Retina (tissue), 1 donor: ENCODE measurements at regions not wholly inside any gene's neighbourhood (a gene's known extent, or its start where the extent isn't known, plus 50 kb on each side); places are given as distances from the start of the nearest gene placed in this dataset.
A peak's percentile ranks its signal among the peaks of the same experiment; 100 is the strongest.

Experiments used
- DNase-seq: peaks from one replicate; pipeline ENCODE4 v3.0.0-alpha.2; 2016

DNA sequence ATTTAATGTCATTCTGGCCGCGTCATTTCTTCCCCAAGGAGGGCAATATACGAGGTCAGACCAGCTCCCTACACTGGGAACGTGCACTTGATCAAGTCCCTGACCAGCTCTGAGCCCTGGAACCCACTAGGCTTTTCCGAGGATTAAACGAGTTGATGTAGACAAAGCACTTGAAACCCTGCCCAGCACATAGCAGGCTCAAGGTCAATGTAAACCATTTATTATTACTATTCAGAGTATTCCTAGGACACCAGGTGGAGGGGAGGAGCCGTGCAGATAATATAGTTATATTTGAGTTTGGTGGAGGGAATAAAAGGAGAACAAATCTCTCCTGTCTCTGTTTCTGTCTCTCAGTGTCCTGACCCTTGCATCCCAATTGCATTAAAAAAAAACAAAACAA, 174.1 kb upstream of the IGSF21 start:
- no peak for DNase-seq

DNA sequence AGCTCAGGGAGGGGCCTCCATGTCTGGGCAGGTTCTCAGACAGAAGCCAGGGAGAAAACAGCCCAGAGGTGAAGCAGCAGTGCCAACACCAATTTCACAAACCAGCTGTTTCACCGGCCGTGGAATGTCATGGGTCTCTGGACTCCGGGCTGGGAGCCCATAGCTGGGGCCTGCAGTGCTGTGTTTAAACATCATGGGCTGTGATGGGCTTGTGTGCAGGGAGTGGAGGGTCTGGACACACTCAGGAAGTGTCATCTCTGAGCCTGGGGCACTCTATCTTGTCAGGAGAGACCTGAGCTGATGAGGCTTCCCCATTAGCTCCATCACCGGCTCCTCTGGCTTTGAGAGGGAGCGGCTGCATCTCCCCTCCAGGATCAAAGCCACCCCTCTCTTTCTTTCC, 173.6 kb upstream of the IGSF21 start:
- no peak for DNase-seq

DNA sequence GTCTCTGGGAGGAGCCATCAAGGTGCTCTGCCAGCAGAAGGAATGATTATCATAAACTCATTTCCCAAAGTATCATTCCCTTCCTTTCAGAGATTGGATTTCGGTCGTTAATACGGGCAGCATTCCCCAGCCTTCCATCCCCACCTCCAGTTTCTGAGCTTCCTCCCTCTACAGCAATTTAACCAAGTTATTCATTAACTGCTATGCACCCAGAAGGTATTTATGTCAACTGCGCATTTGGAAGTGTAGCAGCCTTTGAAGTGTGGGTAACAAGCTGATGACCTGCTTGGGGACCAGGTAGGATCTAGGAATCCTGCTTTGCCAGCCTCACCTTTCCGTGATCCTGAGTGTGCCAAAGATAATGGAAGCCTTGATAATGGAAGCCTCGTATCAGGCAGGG, 172.4 kb upstream of the IGSF21 start:
- DNase-seq, result no peak

DNA sequence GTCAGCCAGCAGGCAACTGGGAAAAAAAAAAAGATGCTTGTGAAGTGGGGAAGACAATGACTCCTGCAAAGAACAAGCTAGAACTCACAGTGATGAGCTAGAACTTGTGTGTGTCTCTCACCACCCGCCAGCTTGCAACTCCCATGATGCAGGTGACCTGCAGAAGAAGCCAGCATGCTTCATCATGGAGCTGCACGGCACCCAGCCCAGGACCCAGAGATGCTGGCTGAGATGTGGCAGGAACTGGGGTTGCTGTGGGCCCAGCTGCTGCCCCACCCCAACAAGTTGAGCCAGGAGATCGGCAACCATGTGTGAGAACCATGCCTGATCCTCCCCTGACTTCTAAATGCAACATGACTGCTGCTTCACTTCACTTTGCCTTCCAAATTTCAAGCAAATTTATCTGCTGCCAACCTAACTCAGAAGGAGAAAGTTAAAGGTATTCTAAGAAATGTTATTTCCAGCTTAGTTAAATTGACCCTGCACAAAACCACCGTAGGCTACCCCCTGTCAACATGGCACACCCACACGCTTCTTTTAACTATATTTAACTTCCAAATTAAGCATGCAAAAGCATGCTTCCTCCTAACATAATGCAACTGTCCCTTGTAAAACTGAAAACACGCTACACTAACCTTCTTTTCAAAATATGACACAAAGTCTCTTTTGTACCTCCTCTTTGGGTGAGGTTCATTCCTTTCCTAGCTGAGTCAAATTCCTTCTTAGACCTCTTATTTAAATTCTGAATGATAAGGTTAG, 166.0 kb upstream of the IGSF21 start:
- DNase-seq, result no peak

DNA sequence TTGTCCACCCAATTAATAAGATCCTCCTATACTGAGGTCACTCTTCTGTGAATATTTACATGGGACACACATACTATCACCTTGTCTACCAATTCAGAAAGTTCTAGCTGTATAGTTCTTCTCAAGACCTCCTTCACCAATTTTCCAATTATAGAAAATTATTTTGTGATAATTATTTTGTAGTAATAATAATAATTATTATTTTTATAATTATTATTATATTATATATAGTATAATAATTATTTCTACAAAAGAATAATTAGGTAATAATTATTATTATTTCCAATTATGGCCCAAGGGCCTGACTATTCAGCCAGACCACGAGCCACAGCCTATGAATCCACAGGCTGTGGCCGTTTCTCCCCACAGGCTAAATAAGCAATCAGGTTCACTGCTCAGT, 164.1 kb upstream of the IGSF21 start:
- DNase-seq, result no peak

DNA sequence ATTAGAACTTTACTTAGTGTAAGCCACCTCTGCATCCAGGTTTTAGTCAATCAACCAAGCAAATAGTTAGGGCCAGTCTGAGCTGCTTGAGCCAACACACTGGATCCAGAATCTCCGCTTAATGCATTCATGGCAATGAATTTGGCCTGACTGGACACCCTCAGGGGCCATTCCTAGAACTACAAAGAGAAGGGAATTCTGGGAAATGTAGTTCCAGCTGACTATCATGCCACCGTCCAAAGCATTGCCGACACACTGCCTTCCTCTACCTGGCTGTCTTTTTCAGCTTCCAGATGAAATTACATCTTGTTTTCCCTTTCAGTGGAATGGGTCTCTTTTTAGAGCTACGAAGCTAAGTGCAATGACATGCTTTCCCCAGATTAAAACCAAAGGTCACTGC, 163.0 kb upstream of the IGSF21 start:
- DNase-seq, result no peak

DNA sequence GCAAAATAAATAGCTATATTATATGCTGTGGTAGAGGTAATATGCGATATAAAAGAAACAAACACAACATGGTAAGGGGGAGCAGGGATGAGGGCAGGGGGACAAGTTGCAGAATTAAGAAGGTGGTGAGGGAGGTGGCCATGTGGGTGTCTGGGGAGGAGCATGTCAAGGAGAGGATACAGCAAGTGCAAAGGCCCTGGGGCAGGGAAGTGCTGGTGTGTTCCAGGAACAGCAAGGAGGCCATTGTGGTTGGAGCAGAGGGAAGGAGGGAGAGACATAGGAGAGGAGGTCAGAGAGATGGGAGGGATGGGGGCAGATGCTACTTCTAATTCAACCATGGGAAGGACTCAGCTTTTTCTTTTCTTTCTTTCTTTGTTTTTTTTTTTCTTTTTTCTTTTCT, 161.2 kb upstream of the IGSF21 start:
- DNase-seq, result no peak

DNA sequence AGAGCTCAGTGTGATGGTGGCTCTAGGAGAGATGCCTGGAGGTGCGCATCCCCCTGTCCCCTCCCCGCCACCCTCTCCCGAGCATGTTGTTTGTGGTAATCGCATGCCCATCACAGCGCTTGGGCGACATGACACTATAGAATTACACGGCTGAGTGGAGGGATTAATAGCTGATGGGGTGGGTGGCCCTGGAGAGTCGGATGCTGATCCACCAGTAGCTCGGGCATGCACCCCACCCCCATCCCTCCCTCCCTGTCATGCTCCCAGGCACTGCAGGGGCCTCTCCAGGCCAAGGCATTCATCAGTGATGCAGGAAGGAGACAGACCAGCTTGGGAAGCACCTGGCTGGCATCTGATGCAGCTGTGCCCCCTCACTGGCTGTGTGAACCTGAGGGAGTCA, 159.0 kb upstream of the IGSF21 start:
- DNase-seq, result peak; percentile 73

DNA sequence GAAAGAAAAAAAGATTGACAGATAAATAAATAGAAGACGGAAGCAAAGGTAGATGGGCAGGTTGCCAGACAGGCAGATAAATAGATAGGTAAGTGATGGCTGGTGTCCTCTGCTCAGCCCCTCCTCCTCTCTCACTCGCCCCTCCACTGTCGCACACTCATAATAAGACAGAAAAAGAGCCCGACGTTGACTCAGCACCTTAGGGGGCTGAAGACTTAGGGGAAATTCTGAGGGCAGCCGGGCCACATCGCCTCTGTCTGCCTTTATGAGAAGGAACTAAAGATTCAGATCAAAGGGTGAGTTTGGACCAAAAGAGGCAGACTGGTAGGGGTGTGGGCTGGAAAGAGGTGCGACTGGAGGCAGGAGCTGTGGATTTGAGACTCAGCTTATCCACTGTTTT, 158.1 kb upstream of the IGSF21 start:
- no peak for DNase-seq

DNA sequence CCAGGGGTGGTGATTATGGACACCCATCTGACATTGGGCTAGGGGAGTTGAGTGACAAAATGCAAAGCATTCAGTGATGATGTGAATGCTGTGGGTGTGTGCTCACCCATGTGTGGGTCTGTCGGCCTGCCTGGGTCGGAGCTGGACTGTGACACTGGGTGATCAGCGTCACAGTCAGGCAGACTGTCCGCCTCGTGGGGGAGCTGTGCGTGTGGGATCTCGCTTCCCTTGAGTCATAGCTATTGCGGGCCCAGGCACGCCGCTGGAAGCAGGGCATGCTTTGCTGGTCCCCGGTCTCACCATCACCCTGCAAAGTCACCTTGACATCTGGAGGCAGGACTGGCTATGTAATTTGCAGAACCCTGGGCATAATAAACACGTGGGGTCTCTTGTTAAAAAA, 156.9 kb upstream of the IGSF21 start:
- DNase-seq, result no peak

DNA sequence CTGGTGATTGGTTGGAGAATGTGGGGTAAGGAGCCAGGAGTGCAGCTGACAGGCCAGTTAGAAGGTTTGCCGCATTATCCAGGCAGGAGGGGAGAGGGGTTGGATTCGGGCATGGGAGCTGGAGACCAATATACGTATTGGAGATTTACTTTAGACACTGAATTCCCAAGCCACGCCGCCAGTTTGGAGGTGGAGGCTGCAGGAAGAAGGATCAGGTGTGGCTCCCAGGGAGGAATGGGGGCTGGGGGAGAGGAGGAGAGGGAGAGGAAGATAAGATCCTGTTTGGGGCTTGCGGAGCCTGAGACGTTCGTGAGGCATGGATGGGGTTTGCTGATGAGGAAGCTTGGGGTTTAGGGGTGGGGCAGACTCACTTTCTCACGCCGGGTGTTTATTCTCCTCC, 155.1 kb upstream of the IGSF21 start:
- DNase-seq, result no peak

DNA sequence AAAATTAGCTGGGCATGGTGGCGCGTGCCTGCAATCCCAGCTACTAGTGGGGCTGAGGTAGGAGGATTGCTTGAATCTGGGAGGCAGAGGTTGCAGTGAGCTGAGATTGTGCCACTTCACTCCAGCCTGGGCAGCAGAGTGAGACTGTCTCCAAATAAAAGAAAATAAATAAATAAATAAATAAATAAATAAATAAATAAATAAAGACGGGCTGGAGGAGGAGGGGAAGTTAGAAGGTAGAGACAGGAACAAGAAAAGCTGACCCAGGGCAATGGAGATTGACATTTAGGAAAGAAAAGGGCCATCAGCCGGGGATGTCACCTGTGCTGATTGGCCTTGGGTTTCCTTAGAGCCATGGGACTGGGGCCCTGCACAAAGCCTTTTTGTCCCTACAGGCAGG, 153.7 kb upstream of the IGSF21 start:
- DNase-seq, result no peak

DNA sequence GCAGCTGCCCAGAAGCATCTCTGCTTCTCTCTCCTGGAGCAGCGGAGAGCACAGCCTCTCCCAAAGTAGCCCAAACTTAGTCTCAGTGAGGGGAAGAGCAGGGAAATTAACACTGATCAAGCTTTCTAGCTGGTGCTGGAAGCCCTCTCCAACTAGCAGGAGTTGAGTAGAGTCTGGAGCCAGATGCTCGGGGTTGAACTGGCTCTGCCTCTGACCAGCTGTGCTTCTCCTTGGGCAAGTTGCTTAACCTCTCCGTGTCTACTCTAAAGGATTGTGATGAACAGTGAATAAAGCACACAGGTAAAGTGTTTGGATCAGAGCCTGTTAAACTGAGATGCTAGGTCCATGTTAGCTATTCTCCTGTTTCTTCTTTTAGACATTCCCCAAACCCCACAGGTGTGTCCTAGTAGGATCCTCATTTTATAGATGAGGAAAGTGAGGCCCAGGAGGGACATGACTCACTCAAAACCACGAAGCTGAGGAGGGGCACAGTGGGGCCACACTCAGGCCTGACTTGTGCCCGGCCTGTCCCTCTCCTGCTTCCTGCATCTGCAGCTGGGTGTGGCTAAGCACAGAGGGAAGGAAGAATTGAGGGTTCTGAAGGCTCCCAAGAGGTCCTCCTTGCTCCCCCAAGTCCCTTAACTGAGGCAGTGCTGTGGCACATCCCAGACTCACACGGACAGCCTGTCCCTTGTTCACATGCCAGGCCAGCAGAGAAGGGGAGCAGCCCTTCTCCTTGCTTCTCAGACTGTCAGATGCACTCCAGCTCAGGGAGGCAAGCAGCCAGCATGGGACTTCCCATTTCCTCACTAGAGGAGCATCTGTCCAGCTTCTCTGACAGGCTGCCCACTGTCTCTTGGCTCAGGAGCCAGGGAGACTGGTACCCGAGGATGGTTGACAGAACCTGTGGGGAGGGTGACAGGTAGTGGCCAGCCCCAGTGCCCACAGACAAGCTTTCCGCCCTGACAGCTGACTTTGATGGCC, 152.0 kb upstream of the IGSF21 start:
- no peak for DNase-seq

DNA sequence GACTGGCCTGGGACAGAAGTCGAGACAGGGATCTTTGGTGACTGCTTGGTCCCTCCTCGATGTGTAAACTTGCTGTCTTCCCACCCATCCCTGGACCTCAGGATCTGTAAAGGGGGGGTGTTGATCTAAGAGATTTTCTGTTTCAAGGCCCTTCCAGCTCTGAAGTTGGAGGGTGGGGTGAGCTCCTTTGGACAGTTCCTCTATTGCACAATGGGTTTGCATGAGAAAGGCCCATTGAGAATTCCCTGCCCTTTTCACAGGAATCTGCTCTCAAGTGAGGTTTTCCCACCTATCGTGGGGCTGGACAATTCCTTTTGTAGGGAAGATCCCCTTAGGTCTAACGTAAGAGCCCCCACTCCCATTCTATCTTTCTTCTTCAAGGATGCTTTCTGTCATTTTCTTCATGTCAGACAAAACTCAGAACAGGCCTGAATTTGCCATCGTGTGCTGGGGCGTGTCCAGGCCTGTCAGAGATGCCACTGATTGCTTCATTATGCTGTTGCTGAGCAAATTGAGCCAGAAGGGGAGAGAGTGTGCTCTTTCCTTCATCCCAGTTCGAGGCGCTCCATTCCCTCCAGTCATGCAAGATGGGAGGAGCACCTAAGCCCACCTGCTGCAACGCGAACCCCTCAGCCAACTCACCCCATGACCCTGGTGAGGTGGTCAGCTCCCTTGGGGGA, 149.9 kb upstream of the IGSF21 start:
- DNase-seq, result no peak

DNA sequence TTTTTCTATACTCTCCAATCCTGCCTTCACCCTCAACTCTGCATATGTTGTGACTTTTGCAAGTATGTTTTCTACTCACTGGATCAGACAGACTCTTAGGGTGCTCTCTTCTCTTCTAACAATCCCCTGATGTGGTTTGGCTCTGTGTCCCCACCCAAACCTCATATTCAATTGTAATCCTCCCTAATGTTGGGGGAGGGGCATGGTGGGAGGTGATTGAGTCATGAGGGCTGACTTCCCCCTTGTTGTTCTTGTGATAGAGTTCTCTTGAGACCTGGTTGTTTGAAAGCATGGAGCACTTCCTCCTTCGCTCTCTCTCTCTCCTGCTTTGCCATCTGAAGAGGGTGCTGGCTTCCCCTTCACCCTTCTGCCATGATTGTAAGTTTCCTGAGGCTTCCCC, 148.9 kb upstream of the IGSF21 start:
- DNase-seq, result no peak

DNA sequence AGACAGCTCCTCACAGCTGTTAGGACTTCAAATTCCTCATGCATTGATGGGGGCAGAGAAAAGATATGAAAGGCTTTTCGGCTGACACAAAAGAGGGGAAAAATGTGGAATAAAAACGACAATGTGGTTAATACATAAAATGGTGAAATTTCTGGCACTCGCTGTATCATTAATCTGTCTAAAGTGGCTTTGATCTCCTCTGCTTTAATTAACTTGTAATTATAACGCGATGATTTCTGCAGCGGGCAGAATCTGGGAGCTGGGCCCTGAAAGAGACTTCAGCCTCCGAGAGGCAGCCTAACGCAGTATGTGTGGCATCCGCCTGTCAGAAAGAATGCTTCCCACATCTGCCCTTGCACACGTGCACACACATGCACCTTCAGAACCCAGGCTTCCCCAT, 144.1 kb upstream of the IGSF21 start:
- no peak for DNase-seq

DNA sequence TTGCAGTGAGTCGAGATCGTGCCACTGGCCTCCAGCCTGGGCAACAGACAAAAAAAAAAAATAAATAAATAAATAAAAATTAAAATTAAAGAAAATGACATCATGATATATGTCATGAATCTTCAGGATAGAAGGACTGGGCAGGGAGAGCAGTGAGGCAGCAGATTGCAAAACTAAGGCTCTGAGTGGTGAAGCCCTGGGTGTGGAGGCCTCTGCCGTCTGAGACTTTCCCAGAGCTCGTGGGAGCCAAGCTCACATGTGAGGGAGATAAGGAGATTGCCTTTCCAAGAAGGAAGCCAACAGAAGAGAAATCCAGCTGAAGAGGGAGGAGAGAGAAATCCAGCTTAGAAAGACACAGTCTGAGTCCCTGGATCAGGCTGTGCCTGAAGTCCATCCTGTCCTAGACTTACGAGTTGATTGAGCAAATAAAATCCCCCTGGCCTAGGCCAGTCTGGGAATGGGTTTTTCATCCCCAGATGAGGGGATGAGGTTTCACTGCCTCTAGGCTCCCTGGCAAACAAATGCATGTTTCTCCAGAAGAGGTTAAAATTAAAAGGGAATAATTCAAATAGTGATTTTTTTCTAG, 142.0 kb upstream of the IGSF21 start:
- DNase-seq, result no peak

DNA sequence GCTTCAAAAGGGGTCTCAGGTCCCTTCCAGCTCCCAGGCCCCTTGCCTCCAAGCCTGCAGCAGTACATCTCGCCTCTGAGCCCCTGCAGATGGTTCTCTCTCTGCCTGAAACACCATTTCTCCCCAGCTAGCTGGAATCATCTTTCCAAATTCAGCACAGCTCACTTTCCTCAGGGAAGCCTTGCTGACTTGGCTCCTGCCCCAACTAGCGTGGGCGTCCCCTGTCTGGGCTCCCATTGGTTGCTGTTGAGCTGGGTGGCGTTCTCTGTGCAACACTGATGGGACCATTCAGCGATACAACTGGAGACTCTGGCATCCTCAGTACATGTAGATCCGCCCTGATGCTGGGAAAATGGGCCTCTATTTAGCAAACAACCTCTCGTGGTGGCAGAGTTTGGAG, 141.3 kb upstream of the IGSF21 start:
- DNase-seq, result no peak

DNA sequence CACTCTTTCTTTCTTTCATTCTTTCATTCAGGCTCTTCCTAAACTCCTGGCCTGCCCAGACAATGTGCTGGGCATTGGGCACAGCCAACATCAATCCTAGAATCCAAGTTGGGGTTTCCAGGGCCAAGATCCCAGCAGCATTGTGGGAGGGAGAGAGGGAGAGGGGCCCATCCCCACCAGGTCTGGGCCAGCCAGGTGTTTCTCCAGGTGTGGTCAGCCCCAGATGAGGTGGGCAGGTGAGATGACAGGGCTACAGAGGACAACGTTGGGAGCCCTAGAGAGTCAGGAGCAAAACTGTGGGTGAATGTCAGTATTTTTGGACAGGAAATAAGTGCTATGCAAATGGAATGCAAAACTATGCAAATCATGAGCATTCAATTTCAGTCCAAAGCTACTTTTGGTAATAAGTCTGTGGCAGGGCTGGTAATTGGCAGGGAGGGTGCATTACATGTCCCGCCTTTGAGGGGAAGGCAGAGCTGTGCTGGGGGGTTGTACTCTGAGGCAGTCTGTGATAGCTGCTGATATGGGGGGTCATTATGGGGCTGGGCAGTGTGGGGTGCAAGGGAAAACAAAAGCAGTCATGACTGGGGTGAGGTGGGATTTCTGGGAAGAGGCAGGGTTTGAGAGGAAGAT, 139.9 kb upstream of the IGSF21 start:
- DNase-seq, result no peak

DNA sequence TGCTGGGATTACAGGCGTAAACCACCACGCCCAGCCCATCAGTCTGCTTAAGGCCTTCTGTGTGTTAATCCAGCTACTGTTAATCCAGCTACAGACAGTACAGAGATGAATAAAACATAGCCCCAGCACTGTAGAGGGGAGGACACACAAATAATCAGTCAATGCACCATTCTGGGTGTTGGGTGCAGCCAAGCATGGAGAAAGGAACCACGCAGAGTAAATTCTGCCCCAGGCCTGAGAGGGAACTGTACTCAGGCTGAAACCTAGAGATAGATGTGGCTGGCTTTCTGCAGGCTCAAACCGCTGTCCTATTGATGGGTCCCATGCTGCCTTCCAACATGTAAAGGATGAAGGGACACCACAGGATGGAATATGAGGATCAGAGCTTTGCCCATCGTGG, 136.8 kb upstream of the IGSF21 start:
- no peak for DNase-seq

DNA sequence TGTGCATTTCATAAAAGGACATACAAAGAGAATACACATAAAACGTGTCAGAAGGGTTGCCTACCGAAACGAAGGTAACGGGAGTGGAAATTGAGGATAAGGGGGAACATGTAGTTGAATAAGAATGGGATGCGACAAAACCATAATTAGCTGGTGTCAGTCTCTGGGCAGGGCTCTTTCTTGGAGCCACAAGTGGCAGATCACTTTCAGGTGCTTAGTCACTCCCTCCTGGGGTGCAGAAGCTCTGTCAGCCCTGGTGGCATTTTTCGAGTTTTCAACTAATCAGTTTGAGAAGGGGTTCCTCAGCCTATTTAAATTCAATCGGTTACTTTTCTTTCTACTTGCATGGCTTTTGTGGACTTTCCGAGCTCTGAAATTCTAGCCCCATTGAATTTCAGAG, 133.9 kb upstream of the IGSF21 start:
- DNase-seq, result no peak

DNA sequence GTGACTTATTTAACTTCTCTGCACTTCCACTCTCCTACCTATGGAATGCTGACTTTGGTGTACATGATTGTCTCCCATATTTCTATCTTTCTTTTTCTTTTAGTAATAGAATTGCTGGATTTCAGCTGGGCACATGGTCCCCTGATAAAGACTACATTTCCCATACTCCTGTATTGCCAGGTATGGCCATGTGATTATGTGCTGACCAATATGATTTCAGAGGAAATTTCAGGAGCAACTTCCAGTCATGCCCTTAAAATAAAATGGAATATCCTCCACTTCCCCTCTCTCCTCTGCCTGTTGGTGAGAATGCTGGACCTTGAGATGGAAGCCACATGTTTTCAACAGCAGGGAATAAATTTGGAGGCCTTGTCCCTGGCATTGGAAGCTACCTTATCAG, 130.7 kb upstream of the IGSF21 start:
- DNase-seq, result no peak

DNA sequence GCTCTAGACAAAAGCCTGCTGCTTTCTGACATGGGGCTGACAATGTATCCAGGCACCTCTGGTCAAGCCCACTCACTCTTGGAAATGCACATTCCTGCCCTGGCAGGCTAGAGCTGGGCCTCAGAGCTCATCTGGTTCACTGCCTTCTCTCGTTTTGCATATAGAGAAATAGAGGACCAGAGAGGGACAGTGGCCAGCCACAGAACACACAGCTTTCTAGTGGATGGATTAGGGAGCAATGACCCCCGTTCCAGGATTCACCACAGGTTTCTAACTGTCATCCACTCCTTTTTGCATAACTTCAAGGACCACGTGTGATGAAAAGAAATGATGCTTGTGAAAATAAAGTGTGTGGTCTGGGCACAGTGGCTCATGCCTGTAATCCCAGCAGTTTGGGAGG, 129.6 kb upstream of the IGSF21 start:
- DNase-seq, result no peak
